ENCODE measurements at regions not wholly inside any gene's neighbourhood (a gene's known extent, or its start where the extent isn't known, plus 50 kb on each side); places are given as distances from the start of the nearest gene placed in this dataset.

- TF ChIP-seq TAF1 (conservative IDR thresholded peaks at IDR 0.05) (no peak), MAX (IDR thresholded peaks at IDR 0.05) (no peak), FOXA2 (IDR thresholded peaks at IDR 0.05) (no peak), YY1 (IDR thresholded peaks at IDR 0.05) (no peak), HNF4G (IDR thresholded peaks at IDR 0.05) (no peak), REST (IDR thresholded peaks at IDR 0.05) (no peak), GABPA (IDR thresholded peaks at IDR 0.05 in 1 of 2, conservative IDR thresholded peaks at IDR 0.05 in 1 of 2) (no peak), HNF4A (conservative IDR thresholded peaks at IDR 0.05) (no peak), FOXA1 (IDR thresholded peaks at IDR 0.05) (no peak), JUND (IDR thresholded peaks at IDR 0.05) (no peak), SP1 (IDR thresholded peaks at IDR 0.05) (no peak), ATF3 (IDR thresholded peaks at IDR 0.05) (no peak)
- TF ChIP-seq, protein P1, sequence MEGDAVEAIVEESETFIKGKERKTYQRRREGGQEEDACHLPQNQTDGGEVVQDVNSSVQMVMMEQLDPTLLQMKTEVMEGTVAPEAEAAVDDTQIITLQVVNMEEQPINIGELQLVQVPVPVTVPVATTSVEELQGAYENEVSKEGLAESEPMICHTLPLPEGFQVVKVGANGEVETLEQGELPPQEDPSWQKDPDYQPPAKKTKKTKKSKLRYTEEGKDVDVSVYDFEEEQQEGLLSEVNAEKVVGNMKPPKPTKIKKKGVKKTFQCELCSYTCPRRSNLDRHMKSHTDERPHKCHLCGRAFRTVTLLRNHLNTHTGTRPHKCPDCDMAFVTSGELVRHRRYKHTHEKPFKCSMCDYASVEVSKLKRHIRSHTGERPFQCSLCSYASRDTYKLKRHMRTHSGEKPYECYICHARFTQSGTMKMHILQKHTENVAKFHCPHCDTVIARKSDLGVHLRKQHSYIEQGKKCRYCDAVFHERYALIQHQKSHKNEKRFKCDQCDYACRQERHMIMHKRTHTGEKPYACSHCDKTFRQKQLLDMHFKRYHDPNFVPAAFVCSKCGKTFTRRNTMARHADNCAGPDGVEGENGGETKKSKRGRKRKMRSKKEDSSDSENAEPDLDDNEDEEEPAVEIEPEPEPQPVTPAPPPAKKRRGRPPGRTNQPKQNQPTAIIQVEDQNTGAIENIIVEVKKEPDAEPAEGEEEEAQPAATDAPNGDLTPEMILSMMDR (IDR thresholded peaks at IDR 0.05; ENCODE audit: low read depth, low read length, missing input control), result no peak
- Histone ChIP-seq H3K27ac (ENCODE audit: low read depth in 1 of 2, low read length in 2 of 2) (no peak overlapping the region), H3K36me3 (ENCODE audit: control insufficient read depth in 4 of 4, insufficient read depth in 3 of 4, low read depth in 1 of 4, low read length in 3 of 4) (no peaks in the 10 kb centered on the region), H3K9me3 (ENCODE audit: control insufficient read depth in 4 of 4, low read length in 3 of 4) (peaks cover 0 to 4% (median 0%) of the 10 kb centered on the region in 4 donors), H3K9ac (ENCODE audit: low read depth in 1 of 2, low read length in 2 of 2) (no peak overlapping the region), H3K4me1 (ENCODE audit: control insufficient read depth in 4 of 4, insufficient read depth in 4 of 4, low read length in 3 of 4) (no peaks in the 10 kb centered on the region), H3K27me3 (ENCODE audit: control insufficient read depth in 4 of 4, insufficient read depth in 4 of 4, low read length in 3 of 4) (peaks cover 0 to 3% (median 0%) of the 10 kb centered on the region in 4 donors), H3K4me3 (ENCODE audit: low read depth in 1 of 3, low read length in 3 of 3) (no peak overlapping the region)
- WGBS, result 57% methylated on average over 2 of the region's 2 CpGs
- DNase-seq (ENCODE audit: low spot score), result no peak
These were observed 261.1 kb upstream of the CBLB start for GRCh38 chr3:106129939-106130338.

GRCh38 chr3:106130384-106131198 is 261.8 kb upstream of the CBLB start:
- 54% methylated on average over 2 of the region's 2 CpGs for WGBS
- H3K27me3 ChIP-seq (ENCODE audit: control insufficient read depth in 4 of 4, insufficient read depth in 4 of 4, low read length in 3 of 4), result peaks cover 0 to 3% (median 0%) of the 10 kb centered on the region in 4 donors
- no peak for DNase-seq (ENCODE audit: low spot score)
- no peaks in the 10 kb centered on the region for H3K36me3 ChIP-seq (ENCODE audit: control insufficient read depth in 4 of 4, insufficient read depth in 3 of 4, low read depth in 1 of 4, low read length in 3 of 4)
- H3K4me3 ChIP-seq (ENCODE audit: low read depth in 1 of 3, low read length in 3 of 3), result no peak overlapping the region
- no peak overlapping the region for H3K27ac ChIP-seq (ENCODE audit: low read depth in 1 of 2, low read length in 2 of 2)
- no peak overlapping the region for H3K9ac ChIP-seq (ENCODE audit: low read depth in 1 of 2, low read length in 2 of 2)
- peaks cover 0 to 7% (median 0%) of the 10 kb centered on the region in 4 donors for H3K9me3 ChIP-seq (ENCODE audit: control insufficient read depth in 4 of 4, low read length in 3 of 4)
- H3K4me1 ChIP-seq (ENCODE audit: control insufficient read depth in 4 of 4, insufficient read depth in 4 of 4, low read length in 3 of 4), result no peaks in the 10 kb centered on the region
- TF ChIP-seq YY1 (IDR thresholded peaks at IDR 0.05) (no peak), RXRA (IDR thresholded peaks at IDR 0.05) (no peak), MAX (IDR thresholded peaks at IDR 0.05) (no peak), HNF4A (conservative IDR thresholded peaks at IDR 0.05) (no peak), NR2F2 (IDR thresholded peaks at IDR 0.05) (no peak), JUND (IDR thresholded peaks at IDR 0.05) (no peak), TAF1 (conservative IDR thresholded peaks at IDR 0.05) (no peak), RAD21 (IDR thresholded peaks at IDR 0.05) (no peak), ATF3 (IDR thresholded peaks at IDR 0.05) (no peak), FOXA2 (IDR thresholded peaks at IDR 0.05) (no peak), FOXA1 (IDR thresholded peaks at IDR 0.05) (no peak), HNF4G (IDR thresholded peaks at IDR 0.05) (no peak), GABPA (IDR thresholded peaks at IDR 0.05 in 1 of 2, conservative IDR thresholded peaks at IDR 0.05 in 1 of 2) (no peak)
- TF ChIP-seq, protein P2, sequence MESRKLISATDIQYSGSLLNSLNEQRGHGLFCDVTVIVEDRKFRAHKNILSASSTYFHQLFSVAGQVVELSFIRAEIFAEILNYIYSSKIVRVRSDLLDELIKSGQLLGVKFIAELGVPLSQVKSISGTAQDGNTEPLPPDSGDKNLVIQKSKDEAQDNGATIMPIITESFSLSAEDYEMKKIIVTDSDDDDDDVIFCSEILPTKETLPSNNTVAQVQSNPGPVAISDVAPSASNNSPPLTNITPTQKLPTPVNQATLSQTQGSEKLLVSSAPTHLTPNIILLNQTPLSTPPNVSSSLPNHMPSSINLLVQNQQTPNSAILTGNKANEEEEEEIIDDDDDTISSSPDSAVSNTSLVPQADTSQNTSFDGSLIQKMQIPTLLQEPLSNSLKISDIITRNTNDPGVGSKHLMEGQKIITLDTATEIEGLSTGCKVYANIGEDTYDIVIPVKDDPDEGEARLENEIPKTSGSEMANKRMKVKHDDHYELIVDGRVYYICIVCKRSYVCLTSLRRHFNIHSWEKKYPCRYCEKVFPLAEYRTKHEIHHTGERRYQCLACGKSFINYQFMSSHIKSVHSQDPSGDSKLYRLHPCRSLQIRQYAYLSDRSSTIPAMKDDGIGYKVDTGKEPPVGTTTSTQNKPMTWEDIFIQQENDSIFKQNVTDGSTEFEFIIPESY (IDR thresholded peaks at IDR 0.05), result no peak
- TF ChIP-seq, protein P1 (IDR thresholded peaks at IDR 0.05; ENCODE audit: low read depth, low read length, missing input control), result no peak

Measured in liver (tissue), 8 donors.